22Rv1 (cell line): ENCODE measurements at regions not wholly inside any gene's neighbourhood (a gene's known extent, or its start where the extent isn't known, plus 50 kb on each side); places are given as distances from the start of the nearest gene placed in this dataset.

ENCODE experiments used
- ZFX ChIP-seq: fragments of 450-650 bp; IDR thresholded peaks from 2 replicates; pipeline ENCODE4 v1.6.1; 2017; ENCODE audit warnings: antibody characterized with exemption, borderline replicate concordance
- TF ChIP-seq, protein P1 (sequence below): fragments of 450-650 bp; IDR thresholded peaks from 2 replicates; pipeline ENCODE4 v1.5.1; 2017; ENCODE audit warnings: mild to moderate bottlenecking

DNA sequence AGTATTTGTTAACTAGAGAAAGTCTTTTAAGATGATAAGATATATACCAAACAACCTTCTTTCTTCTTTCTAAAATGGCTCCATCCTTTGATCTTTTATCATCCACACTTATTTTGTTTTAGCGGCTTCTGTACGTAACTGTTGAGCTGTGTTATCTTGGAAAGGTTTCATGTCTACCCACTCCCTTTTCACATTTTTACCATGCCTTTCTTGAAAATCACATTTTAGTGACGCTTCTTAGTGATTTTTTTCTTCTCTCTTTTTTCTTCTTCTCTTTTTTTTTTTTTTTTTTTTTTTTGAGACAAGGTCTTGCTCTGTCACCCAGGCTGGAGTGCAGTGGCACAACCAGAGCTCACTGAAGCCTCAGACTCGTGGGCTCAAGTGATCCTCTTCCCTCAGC is 135.1 kb downstream of the CHIC2 start:
- TF ChIP-seq, protein P1, sequence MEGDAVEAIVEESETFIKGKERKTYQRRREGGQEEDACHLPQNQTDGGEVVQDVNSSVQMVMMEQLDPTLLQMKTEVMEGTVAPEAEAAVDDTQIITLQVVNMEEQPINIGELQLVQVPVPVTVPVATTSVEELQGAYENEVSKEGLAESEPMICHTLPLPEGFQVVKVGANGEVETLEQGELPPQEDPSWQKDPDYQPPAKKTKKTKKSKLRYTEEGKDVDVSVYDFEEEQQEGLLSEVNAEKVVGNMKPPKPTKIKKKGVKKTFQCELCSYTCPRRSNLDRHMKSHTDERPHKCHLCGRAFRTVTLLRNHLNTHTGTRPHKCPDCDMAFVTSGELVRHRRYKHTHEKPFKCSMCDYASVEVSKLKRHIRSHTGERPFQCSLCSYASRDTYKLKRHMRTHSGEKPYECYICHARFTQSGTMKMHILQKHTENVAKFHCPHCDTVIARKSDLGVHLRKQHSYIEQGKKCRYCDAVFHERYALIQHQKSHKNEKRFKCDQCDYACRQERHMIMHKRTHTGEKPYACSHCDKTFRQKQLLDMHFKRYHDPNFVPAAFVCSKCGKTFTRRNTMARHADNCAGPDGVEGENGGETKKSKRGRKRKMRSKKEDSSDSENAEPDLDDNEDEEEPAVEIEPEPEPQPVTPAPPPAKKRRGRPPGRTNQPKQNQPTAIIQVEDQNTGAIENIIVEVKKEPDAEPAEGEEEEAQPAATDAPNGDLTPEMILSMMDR = no peak
- TF ChIP-seq ZFX = no peak
